ENCODE measurements at regions not wholly inside any gene's neighbourhood (a gene's known extent, or its start where the extent isn't known, plus 50 kb on each side); places are given as distances from the start of the nearest gene placed in this dataset.
"Not testable (repeated sequence)": the region's sequence is repeated elsewhere in the genome, so short reads cannot be mapped to it uniquely, and the experiment has no call there.

DNA sequence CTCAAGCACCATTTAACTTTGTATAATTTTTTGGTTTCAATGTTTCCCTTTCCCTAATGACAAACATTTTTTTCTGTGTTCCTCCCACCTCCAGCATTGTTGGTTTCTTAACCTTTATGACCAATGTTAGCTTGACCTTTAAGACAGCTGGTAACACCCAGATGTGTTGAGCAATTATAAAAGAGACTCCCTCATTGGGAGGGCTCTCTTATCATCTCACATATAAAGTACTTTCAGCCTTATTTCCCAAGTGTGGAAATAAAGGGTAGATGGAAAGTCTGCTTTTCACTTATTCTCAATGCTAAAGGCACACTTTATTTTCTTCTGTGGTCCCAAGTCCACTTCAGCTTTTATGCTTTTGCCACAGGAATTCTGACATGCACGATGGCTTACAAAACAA is 1420.4 kb downstream of the RAPGEF2 start:
- no peak for DNase-seq

DNA sequence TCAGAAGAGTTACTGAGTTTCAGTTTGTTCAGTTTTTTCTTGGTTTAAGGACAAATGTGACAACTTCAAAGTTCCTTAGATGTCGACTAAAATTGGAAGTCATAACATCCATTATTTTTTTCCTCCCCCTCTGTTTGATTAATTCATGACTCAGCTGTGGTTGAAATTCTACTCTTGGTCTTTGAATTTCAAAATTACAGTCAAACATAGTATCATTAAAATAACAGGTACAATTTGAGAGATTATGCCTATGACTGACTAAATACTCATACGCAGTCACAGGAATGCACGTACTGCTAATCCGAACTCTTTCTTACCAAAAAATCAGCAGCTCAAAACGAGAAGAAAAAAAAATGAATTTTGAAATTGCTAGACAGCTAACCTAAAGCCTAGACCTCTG is 1434.8 kb downstream of the RAPGEF2 start:
- no peak for DNase-seq

GRCh38 chr4:160546201-160546600 is 1443.3 kb downstream of the RAPGEF2 start:
- DNase-seq, result no peak

DNA sequence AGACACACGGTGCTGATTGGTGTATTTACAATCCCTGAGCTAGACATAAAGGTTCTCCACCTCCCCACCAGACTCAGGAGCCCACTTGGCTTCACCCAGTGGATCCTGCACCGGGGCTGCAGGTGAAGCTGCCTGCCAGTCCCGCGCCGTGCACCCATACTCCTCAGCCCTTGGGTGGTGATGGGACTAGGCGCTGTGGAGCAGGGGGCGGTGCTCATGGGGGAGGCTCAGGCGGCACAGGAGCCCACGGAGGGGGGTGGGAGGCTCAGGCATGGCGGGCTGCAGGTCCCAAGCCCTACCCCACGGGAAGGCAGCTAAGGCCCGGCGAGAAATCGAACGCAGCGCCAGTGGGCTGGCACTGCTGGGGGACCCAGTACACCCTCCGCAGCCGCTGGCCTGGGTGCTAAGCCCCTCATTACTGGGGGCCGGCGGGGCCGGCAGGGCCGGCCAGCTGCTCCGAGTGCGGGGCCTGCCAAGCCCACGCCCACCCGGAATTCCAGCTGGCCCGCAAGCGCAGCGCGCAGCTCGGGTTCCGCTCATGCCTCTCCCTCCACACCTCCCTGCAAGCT is 1447.2 kb downstream of the RAPGEF2 start:
- DNase-seq, result not testable (repeated sequence)

GRCh38 chr4:160562661-160563060 is 1459.8 kb downstream of the RAPGEF2 start:
- DNase-seq, result no peak

DNA sequence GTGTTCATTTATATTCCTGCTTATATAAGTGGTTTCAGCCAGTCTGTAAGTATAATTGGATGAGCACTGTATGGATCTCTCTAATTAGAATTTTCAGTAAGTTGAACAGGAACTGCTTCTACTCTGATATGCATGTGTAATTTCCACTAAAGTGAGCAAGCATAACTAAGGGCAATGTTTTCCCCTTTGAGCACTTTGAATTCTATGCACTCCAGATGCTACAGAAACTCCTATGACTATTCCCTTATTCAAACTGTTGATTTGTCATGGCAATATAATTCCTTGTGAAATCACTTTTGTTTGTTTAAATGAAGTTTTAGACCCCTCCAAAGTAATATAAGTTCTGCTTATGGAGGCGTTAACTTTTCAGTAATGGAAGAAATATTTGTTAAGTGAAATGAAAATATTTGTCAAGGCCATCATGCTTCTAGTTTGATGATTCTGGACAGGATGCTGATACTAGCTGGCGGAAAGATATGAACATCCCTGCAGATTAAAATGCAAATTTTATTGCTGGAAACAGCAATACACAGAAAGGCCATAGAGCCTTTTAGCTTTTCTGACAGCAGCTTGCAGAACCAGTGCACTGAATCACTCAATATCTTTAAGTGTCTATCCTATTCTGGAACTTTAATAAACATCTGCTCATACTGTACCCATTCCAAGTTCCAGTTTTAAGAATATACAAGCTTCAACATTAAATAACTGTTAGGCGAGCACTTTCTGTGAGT is 1460.8 kb downstream of the RAPGEF2 start:
- no peak for DNase-seq

DNA sequence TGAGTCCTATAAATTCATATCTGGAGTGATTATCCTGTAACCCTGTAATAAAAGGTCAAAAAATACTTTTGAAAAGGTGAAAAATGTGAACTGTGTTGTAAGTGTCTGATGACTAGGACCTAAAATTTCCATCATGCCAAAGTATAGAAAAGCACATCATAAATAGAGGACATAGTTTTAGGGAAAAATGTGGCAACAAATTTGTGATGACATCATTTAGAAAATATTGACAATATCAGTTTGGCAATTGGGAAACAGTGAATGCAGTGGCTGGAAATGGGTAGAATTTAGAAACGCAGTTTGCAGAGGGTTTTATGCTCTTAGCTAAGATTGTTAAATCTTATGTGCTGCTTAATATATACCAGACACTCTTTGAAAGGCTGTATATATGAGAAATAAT is 1464.8 kb downstream of the RAPGEF2 start:
- DNase-seq, result no peak

- no peak for DNase-seq
Measured at GRCh38 chr4:160570271-160570670, 1467.4 kb downstream of the RAPGEF2 start.

GRCh38 chr4:160574272-160574671 is 1471.4 kb downstream of the RAPGEF2 start:
- not testable (repeated sequence) for DNase-seq

DNA sequence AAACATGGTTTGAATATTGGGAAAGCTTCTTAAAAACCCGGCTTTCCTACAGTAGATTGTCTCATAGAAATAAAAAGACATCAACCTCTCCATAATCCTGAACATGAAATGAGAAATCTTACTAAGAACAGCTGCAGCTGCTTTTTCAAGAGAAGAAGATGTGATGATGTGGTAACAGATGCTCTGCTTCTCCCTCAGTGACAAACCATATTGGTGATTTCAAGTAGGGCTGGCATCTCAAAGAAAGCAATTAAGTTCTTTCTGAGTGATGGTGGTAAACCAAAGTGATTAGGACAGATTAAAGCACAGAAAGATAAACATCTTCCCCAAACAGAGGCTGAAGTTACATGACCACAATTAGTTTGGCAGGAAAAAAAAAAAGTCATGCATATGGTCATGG is 1477.7 kb downstream of the RAPGEF2 start:
- DNase-seq, result no peak

DNA sequence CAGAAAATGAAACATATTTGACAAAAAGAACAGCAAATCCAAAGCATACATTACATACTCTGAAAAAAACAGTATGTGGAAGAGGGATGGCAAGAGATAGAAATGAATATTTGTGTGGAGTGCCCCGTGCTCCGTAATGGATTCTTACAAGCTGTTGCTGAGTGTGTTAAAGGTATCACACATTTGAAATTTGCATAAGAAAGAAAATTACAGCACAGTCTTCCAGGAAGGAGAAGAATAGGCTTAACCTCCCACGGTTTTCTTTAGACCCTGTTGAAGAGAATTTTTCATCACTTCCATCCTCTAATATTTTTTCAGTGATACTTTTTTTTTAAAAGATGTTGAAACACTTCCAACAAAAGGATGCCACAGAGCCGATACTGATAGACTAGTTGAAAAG is 1489.4 kb downstream of the RAPGEF2 start:
- DNase-seq, result no peak

DNA sequence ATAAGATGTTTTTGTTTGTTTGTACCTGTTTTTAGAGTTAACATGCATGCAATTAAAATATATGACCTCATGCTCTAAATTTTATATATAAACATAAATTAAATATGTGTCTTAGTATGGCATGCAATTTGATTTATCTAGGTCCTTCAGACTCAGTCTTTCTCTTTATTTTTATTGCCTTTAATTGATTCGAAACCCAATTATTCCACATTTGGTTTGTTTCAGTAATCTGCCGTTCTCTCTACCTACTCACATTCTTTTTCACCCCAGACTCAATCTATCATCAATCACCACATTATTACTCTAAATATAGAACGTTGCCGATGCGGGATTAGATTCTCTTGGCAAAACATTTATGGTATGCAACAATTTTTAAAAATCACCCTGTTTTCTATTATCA is 1492.8 kb downstream of the RAPGEF2 start:
- DNase-seq, result no peak

DNA sequence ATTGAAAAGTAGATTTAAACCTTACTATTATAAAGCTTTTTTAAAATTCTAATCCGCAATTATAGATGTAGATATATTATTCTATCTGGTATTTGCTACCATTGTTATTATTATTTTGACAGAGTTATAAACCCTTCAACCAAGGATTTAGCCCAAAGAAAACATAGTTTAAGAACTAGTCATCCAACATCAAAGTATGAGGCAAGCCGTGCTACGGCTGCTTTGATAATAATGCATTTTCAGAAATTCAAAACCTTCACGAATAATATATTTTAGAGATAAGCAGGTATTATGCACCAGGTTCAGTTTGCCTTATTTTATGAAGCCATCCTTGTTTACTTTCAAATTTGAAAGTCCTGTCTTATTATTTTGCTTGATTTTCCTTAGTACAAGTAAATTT is 1501.7 kb downstream of the RAPGEF2 start:
- DNase-seq, result no peak

DNA sequence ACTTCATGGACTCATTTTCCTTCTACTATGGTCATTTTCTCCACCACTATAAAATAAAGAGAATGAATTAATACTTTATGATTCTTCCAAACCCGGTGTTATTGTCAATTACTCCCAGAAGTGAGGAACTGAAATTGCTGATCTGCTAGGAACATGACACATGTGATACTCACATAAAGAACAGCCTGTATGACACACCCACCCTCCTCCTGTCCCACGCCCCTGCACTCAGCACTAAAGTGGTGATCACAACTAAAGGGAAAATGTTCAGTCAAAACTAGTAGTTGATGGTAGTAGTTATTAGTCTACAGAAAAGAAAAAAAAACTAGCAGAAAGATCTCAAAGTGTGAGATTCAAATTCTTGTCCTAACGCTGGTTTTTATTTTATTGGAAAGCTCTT is 1508.3 kb downstream of the RAPGEF2 start:
- DNase-seq, result no peak

DNA sequence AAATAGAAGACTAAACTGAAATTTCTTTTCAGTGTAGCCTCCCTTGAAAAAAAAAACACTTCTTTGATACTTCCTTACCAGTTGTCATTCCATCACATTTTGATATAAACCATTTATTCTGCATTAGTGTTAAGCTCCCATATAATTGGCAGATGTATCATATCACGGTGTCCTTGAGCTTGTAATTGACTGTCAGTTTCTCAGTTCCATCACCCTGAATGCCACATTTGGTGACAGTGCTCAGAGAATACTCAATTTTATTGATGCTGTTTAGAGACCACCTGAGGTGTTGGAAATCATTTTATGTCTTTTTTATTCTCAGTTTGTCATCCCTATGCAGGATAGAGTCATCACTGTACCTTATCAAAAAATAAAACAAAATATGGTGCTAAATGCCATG is 1528.2 kb downstream of the RAPGEF2 start:
- no peak for DNase-seq

GRCh38 chr4:160652790-160653189 is 1511.0 kb downstream of the FSTL5 start:
- DNase-seq, result no peak

DNA sequence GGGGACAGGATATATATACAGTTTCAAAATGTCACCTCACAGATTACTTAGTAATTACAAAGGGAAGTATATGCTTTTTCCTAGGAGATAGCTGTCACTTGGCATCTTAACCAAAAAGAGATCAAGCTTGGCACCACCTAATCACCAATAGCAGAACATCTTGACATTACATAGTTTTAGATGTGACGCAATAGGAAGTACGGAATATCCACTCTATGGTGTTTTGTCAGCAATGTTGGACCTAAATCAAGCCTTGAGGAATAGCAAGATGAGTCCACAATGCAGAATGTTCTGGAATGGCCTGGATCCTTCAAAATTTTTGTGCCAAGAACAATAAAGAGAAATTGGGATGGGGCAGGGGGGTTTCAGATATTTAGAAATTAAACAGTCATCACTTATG is 1488.2 kb downstream of the FSTL5 start:
- DNase-seq, result no peak

GRCh38 chr4:160685729-160686128 is 1478.1 kb downstream of the FSTL5 start:
- no peak for DNase-seq

DNA sequence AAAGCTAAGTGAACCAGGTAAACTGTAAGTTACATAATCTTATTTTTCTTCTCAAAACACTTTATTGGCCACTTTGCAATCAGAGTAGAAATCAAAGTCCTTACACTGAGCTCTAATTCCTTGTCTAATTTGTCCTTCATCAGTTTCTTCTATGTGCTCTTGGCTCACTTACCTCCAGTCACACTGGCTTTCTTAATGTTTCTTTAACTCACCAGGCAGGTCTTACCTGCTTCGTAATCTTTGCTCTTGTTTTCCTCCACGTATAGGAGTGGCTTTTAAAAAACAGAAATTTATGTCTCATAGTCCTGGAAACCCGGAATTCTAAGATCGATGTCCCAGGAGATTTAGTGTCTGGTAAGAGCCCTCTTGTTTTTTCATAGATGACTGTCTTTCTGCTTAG is 1462.1 kb downstream of the FSTL5 start:
- no peak for DNase-seq

DNA sequence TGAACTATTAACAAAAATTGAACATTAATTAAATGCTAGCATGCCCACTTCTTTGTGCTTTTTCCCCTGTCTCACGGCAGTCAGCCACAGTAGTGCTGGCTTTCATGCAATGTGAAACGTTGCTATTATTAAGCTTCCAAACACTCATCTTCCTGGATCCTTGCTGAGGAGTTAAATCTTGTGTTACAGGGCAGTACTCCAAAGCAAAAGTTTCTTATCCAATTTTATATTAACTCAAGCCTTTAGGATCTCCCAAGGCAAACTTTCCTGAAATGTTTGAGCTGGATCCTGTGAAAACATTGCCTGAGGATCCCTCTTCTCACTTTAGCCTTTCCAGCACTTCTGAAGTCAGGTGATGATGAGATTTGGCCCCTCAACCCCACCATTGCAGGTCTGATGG is 1454.8 kb downstream of the FSTL5 start:
- no peak for DNase-seq

DNA sequence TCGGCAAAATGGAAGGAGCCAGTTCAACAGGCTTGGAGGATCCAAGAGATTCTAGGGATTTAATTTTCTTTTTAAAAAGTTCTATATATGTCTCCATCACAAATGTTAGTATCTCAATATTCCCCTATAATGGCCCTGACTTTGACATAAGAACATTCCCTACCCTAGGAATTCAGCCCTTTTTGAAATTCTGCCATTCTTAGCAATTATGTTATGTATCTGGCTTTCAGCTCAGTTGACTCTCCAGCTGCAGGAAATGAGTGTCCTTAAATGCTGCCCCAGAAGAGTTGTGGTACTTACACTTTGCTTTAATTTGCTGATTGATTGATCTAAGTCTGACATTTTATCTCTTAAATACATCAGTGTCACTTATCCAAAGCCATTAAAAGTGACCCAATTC is 1454.3 kb downstream of the FSTL5 start:
- no peak for DNase-seq

DNA sequence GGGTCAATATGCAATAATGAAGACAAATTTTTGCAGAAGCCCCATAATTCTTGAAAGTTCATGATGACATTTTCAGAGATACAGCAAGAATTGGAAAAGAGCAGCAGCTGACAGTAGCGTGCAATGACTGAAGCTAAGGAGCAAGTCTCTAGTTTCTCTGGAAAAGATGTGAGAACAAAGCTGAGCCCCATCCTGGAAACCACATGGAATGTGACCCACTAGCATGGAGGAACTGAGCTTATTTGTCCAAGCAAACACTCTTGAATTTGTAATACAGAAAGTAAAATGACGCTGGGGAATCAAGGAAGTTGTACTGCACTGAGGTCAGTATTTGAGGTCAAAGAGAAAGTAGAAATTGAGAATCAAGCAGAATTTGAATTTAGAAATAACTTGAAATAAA is 1447.2 kb downstream of the FSTL5 start:
- DNase-seq, result no peak

DNA sequence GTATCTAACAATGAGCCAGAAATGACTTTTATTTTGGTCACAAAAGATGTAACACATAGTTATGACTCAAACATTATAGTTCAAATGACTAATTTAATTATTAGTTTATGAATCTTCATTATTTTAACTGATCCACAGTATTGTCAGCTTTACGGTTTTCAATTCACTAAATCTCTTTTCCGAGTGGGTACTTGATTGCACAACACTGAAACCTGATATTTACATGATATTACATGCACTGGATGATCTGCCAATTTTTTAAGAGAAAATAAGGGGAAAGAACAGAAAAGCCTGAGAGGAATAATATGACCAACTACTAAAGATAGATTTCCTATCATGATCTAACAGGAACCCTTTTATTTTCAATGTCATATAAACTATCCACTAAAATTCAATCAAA is 1446.0 kb downstream of the FSTL5 start:
- DNase-seq, result no peak

- DNase-seq, result no peak
Measured at GRCh38 chr4:160724063-160724462, 1439.7 kb downstream of the FSTL5 start.

- DNase-seq, result no peak
Measured at GRCh38 chr4:160745126-160745525, 1418.7 kb downstream of the FSTL5 start.
